ENCODE measurements at regions not wholly inside any gene's neighbourhood (a gene's known extent, or its start where the extent isn't known, plus 50 kb on each side); places are given as distances from the start of the nearest gene placed in this dataset.

- no peak for ATAC-seq
- no peak for DNase-seq (ENCODE audit: low spot score)
- Mint-ChIP-seq H3K4me3 (no peak overlapping the region), H3K27ac (no peak overlapping the region), H3K36me3 (no peaks in the 10 kb centered on the region), H3K9me3 (peaks cover 2% of the 10 kb centered on the region; the same call in 1 of the 2 replicates), H3K4me1 (no peaks in the 10 kb centered on the region), H3K27me3 (ENCODE audit: low read depth) (no peaks in the 10 kb centered on the region)
- POLR2A ChIA-PET = no interaction called here
- TF ChIP-seq AFF4 (CRISPR knock-in tag; IDR thresholded peaks at IDR 0.05; ENCODE audit: borderline replicate concordance) = no peak
- no peak for TF ChIP-seq ZNF425 (CRISPR knock-in tag; conservative IDR thresholded peaks at IDR 0.05)
- TF ChIP-seq TCF7 (CRISPR knock-in tag; IDR thresholded peaks at IDR 0.05; ENCODE audit: low read depth) = no peak
- TF ChIP-seq ZNF396 (CRISPR knock-in tag; IDR thresholded peaks at IDR 0.05; ENCODE audit: borderline replicate concordance) = no peak
- no peak for TF ChIP-seq ATF2 (CRISPR knock-in tag; IDR thresholded peaks at IDR 0.05; ENCODE audit: borderline replicate concordance, low read depth)
- TF ChIP-seq HMGXB4 (CRISPR knock-in tag; IDR thresholded peaks at IDR 0.05) = no peak
- TF ChIP-seq AR (CRISPR knock-in tag; IDR thresholded peaks at IDR 0.05) = no peak
- CTCF ChIA-PET = no interaction called here
Measured at GRCh38 chr12:46918631-46919030, 92.8 kb upstream of the SLC38A4 start.

- ATAC-seq (no peak), DNase-seq (ENCODE audit: low spot score) (no peak)
- no peak overlapping the region for H3K27ac Mint-ChIP-seq
- no peak overlapping the region for H3K4me3 Mint-ChIP-seq
- H3K4me1 Mint-ChIP-seq = no peaks in the 10 kb centered on the region
- H3K27me3 Mint-ChIP-seq (ENCODE audit: low read depth) = no peaks in the 10 kb centered on the region
- H3K9me3 Mint-ChIP-seq = no peaks in the 10 kb centered on the region
- CTCF ChIA-PET = no interaction called here
- POLR2A ChIA-PET = no interaction called here
- no peaks in the 10 kb centered on the region for H3K36me3 Mint-ChIP-seq
- TF ChIP-seq AR (CRISPR knock-in tag; IDR thresholded peaks at IDR 0.05) = no peak
- no peak for TF ChIP-seq JAZF1 (CRISPR knock-in tag; IDR thresholded peaks at IDR 0.05)
- no peak for TF ChIP-seq ZNF416 (CRISPR knock-in tag; IDR thresholded peaks at IDR 0.05)
- TF ChIP-seq FOXJ3 (CRISPR knock-in tag; IDR thresholded peaks at IDR 0.05; ENCODE audit: borderline replicate concordance) = no peak
- TF ChIP-seq PREB (CRISPR knock-in tag; IDR thresholded peaks at IDR 0.05; ENCODE audit: borderline replicate concordance) = no peak
- TF ChIP-seq E2F5 (CRISPR knock-in tag; IDR thresholded peaks at IDR 0.05) = no peak
Measured at GRCh38 chr12:46919666-46920400, 94.0 kb upstream of the SLC38A4 start.

All from WTC11 (cell line).